H1 (cell line): ENCODE measurements at regions not wholly inside any gene's neighbourhood (a gene's known extent, or its start where the extent isn't known, plus 50 kb on each side); places are given as distances from the start of the nearest gene placed in this dataset.

Experiments used
- CTCF ChIA-PET: fragments of 300-600 bp; sonication (Branson Sonifier 250); formaldehyde crosslinking; loops from one replicate; lab custom pipeline; 2021; ENCODE audit not compliant: partially characterized antibody; lab: Charles Lee
- POLR2A ChIA-PET: fragments of 300-600 bp; sonication (Branson Sonifier 250); formaldehyde crosslinking; loops from one replicate; lab custom pipeline; 2021; ENCODE audit warnings: inconsistent platforms; ENCODE audit not compliant: partially characterized antibody; lab: Charles Lee
- DNase-seq, 2 experiments: peaks; one replicate each; pipeline versions ENCODE4 v3.0.0 to v3.0.0-alpha.2; 2010 to 2022; ENCODE audit warnings: low spot score in 2 of 2, low read depth in 1 of 2, mixed read lengths in 1 of 2
- FAIRE-seq: peaks from 2 replicates; lab custom pipeline; 2011; peaks lifted over from hg19 to GRCh38; lab: Jason Lieb, UNC
- H2AFZ ChIP-seq: 2 replicates; pipeline ENCODE4 v1.8.1; 2012; ENCODE audit warnings: low read length, inconsistent platforms
- H2AK5ac ChIP-seq: 2 replicates; pipeline ENCODE4 v1.6.1; 2013; ENCODE audit warnings: low read depth, low read length
- H2BK120ac ChIP-seq: replicated peaks from 2 replicates; pipeline ENCODE3; 2013; ENCODE audit warnings: low read depth, low read length, inconsistent platforms
- H2BK12ac ChIP-seq: 2 replicates; pipeline ENCODE4 v1.6.1; 2013; ENCODE audit warnings: low read depth, low read length
- H2BK15ac ChIP-seq: 2 replicates; pipeline ENCODE4 v1.6.1; 2013; ENCODE audit warnings: low read length
- H2BK20ac ChIP-seq: 2 replicates; pipeline ENCODE4 v1.6.1; 2013; ENCODE audit warnings: low read length
- H2BK5ac ChIP-seq: 2 replicates; pipeline ENCODE4 v1.6.1; 2013; ENCODE audit warnings: low read depth, low read length
- H3K14ac ChIP-seq: 2 replicates; pipeline ENCODE4 v1.6.1; 2013; ENCODE audit warnings: inconsistent platforms; ENCODE audit not compliant: insufficient read length
- H3K18ac ChIP-seq: 2 replicates; pipeline ENCODE4 v1.6.1; 2013; ENCODE audit warnings: low read length; ENCODE audit errors: extremely low read depth
- H3K23ac ChIP-seq: 2 replicates; pipeline ENCODE4 v1.6.1; 2013; ENCODE audit warnings: inconsistent platforms; ENCODE audit not compliant: insufficient read length
- H3K23me2 ChIP-seq: 2 replicates; pipeline ENCODE4 v1.6.1; 2013; ENCODE audit warnings: low read depth, low read length
- H3K27ac ChIP-seq: 2 replicates; pipeline ENCODE4 v1.6.1; 2011; ENCODE audit warnings: low read depth, low read length, inconsistent platforms
- H3K27me3 ChIP-seq, 4 experiments: replicated peaks in 1 of 4; 1 replicate in 1 of 4; 2 replicates in 3 of 4; pipeline versions ENCODE4 v1.6.1 to v1.8.1; 2011 to 2013; ENCODE audit warnings: low read length in 3 of 4, mild to moderate bottlenecking in 3 of 4, inconsistent platforms in 2 of 4, mixed read lengths in 2 of 4, moderate library complexity in 1 of 4; ENCODE audit not compliant: control insufficient read depth in 3 of 4, insufficient read depth in 3 of 4; ENCODE audit errors: extremely low read depth in 1 of 4
- H3K36me3 ChIP-seq, 4 experiments: 2 replicates each; pipeline versions ENCODE4 v1.6.1 to v1.8.1; 2011 to 2013; ENCODE audit warnings: mild to moderate bottlenecking in 4 of 4, low read length in 3 of 4, moderate library complexity in 2 of 4, control low read depth in 1 of 4, inconsistent platforms in 1 of 4; ENCODE audit not compliant: insufficient read depth in 4 of 4, control insufficient read depth in 2 of 4
- H3K4ac ChIP-seq: replicated peaks from 2 replicates; pipeline ENCODE3; 2013; ENCODE audit warnings: low read length, low read depth, mixed read lengths, inconsistent platforms; ENCODE audit not compliant: insufficient read length
- H3K4me1 ChIP-seq, 4 experiments: replicated peaks in 1 of 4; 1 replicate in 1 of 4; 2 replicates in 3 of 4; pipeline versions ENCODE4 v1.6.1 to v1.8.1; 2011 to 2013; ENCODE audit warnings: low read length in 3 of 4, inconsistent platforms in 2 of 4, mixed read lengths in 1 of 4; ENCODE audit not compliant: insufficient read depth in 4 of 4, control insufficient read depth in 3 of 4
- H3K4me2 ChIP-seq, 2 experiments: 2 replicates each; pipeline versions ENCODE4 v1.6.1 to v1.8.1; 2011 to 2013; ENCODE audit warnings: low read depth in 2 of 2, low read length in 2 of 2, control low read depth in 1 of 2, inconsistent platforms in 1 of 2, mild to moderate bottlenecking in 1 of 2; ENCODE audit not compliant: insufficient read depth in 1 of 2
- H3K4me3 ChIP-seq, 4 experiments: fragments of 200-600, 300-600 bp in 1 of 4; sonication (generic), shearing (Covaris generic), sonication (Bioruptor Twin) in 1 of 4; 2 replicates each; pipeline versions ENCODE4 v1.5.1 to v1.8.1; 2011 to 2016; ENCODE audit warnings: low read length in 4 of 4, low read depth in 3 of 4, control low read depth in 2 of 4, inconsistent platforms in 2 of 4, mild to moderate bottlenecking in 2 of 4, mixed read lengths in 1 of 4, moderate library complexity in 1 of 4; ENCODE audit not compliant: insufficient read depth in 2 of 4; ENCODE audit errors: extremely low read depth in 1 of 4
- H3K56ac ChIP-seq: replicated peaks from 2 replicates; pipeline ENCODE3; 2013; ENCODE audit warnings: low read depth, mild to moderate bottlenecking, mixed read lengths, low read length, inconsistent platforms; ENCODE audit not compliant: insufficient read length
- H3K79me1 ChIP-seq: 2 replicates; pipeline ENCODE4 v1.6.1; 2013; ENCODE audit warnings: low read depth, low read length, control low read depth
- H3K79me2 ChIP-seq, 2 experiments: 2 replicates each; pipeline versions ENCODE4 v1.6.1 to v1.8.1; 2012 to 2013; ENCODE audit warnings: low read length in 2 of 2, mild to moderate bottlenecking in 2 of 2, inconsistent platforms in 1 of 2; ENCODE audit not compliant: insufficient read depth in 2 of 2, control insufficient read depth in 1 of 2
- H3K9ac ChIP-seq, 4 experiments: replicated peaks in 1 of 4; 1 replicate in 1 of 4; 2 replicates in 3 of 4; pipeline versions ENCODE4 v1.6.1 to v1.8.1; 2011 to 2013; ENCODE audit warnings: low read depth in 3 of 4, low read length in 3 of 4, control low read depth in 2 of 4, mild to moderate bottlenecking in 2 of 4, moderate library complexity in 2 of 4, inconsistent platforms in 1 of 4; ENCODE audit errors: extremely low read depth in 1 of 4
- H3K9me3 ChIP-seq, 2 experiments: 2 replicates each; pipeline versions ENCODE4 v1.6.1 to v1.8.1; 2012 to 2013; ENCODE audit warnings: mild to moderate bottlenecking in 2 of 2, moderate library complexity in 2 of 2, control low read depth in 1 of 2, inconsistent platforms in 1 of 2, low read depth in 1 of 2, low read length in 1 of 2, mixed read lengths in 1 of 2; ENCODE audit not compliant: insufficient read depth in 2 of 2
- H4K20me1 ChIP-seq, 2 experiments: replicated peaks in 1 of 2; 2 replicates each; pipeline versions ENCODE3 to v1.8.1; 2011 to 2013; ENCODE audit warnings: inconsistent platforms in 2 of 2, low read length in 2 of 2, mild to moderate bottlenecking in 1 of 2; ENCODE audit not compliant: insufficient read depth in 2 of 2, control insufficient read depth in 1 of 2
- H4K5ac ChIP-seq: 2 replicates; pipeline ENCODE4 v1.6.1; 2013; ENCODE audit warnings: low read length, low read depth, mixed read lengths, inconsistent platforms; ENCODE audit not compliant: insufficient read length
- H4K8ac ChIP-seq: 2 replicates; pipeline ENCODE4 v1.8.0; 2013; ENCODE audit warnings: mild to moderate bottlenecking, moderate library complexity, low read length, inconsistent platforms; ENCODE audit not compliant: insufficient read depth; ENCODE audit errors: extremely low read depth
- H4K91ac ChIP-seq: replicated peaks from 2 replicates; pipeline ENCODE3; 2013; ENCODE audit warnings: low read length, mixed read lengths, inconsistent platforms; ENCODE audit not compliant: insufficient read length
- ASH2L ChIP-seq: fragments of 200-600, 300-600 bp; sonication (generic); IDR thresholded peaks from one replicate; pipeline ENCODE4 v1.7.1; 2017; ENCODE audit warnings: low read length
- E2F6 ChIP-seq: IDR thresholded peaks from 2 replicates; pipeline ENCODE4 v1.6.1; 2012; ENCODE audit warnings: inconsistent platforms
- EGR1 ChIP-seq: IDR thresholded peaks from 2 replicates; pipeline ENCODE4 v1.6.1; 2011; ENCODE audit warnings: low read depth, low read length, borderline replicate concordance
- GABPA ChIP-seq: IDR thresholded peaks from 2 replicates; pipeline ENCODE4 v1.6.1; 2011; ENCODE audit warnings: mild to moderate bottlenecking, low read length, moderate library complexity, borderline replicate concordance; ENCODE audit not compliant: insufficient read depth
- NANOG ChIP-seq: IDR thresholded peaks from 2 replicates; pipeline ENCODE4 v1.6.1; 2011; ENCODE audit warnings: low read length, low read depth, mild to moderate bottlenecking, inconsistent platforms; ENCODE audit not compliant: insufficient read depth, poor library complexity, severe bottlenecking
- POLR2A ChIP-seq, 2 experiments: IDR thresholded peaks; 1 replicate in 1 of 2; 2 replicates in 1 of 2; pipeline ENCODE4 v1.6.1; 2011; ENCODE audit warnings: low read depth in 2 of 2, low read length in 2 of 2, mild to moderate bottlenecking in 2 of 2; ENCODE audit errors: control extremely low read depth in 1 of 2
- SP2 ChIP-seq: IDR thresholded peaks from 2 replicates; pipeline ENCODE4 v1.6.1; 2012; ENCODE audit warnings: mild to moderate bottlenecking, low read length, inconsistent platforms
- TBP ChIP-seq: IDR thresholded peaks from 2 replicates; pipeline ENCODE4 v1.6.1; 2011; ENCODE audit warnings: low read depth, low read length, improper control_type of control experiment
- USF2 ChIP-seq: IDR thresholded peaks from 2 replicates; pipeline ENCODE4 v1.6.1; 2011; ENCODE audit warnings: low read length, improper control_type of control experiment
- WGBS, 2 experiments: shearing (Covaris generic) in 1 of 2; methylation state at CpG; one replicate each; pipeline versions ENCODE4 v1.1.6 to v1.1.7; 2013 to 2015; ENCODE audit warnings: low lambda C conversion rate in 2 of 2, mixed read lengths in 2 of 2, inconsistent platforms in 1 of 2, low coverage in 1 of 2, missing lambda C conversion rate in 1 of 2; ENCODE audit not compliant: insufficient replicate concordance in 2 of 2, insufficient coverage in 1 of 2, insufficient read length in 1 of 2; ENCODE audit errors: extremely low coverage in 1 of 2, missing lambda C conversion rate in 1 of 2; 5-methylcytosine and 5-hydroxymethylcytosine counted together
- TF ChIP-seq, protein P1 (sequence below): IDR thresholded peaks from 2 replicates; pipeline ENCODE4 v1.6.1; 2011; ENCODE audit warnings: low read depth, mild to moderate bottlenecking, low read length; ENCODE audit not compliant: insufficient read depth

- ChIA-PET CTCF (interaction anchor here (0.7 to 1.9 kb wide), 2 partner anchors 27 to 122 kb away, joined by 3 to 4 read pairs; no protein-coding TSS in a partner anchor), POLR2A (no interaction called here)
- H2BK12ac ChIP-seq = no peak overlapping the region
- FAIRE-seq (no peak), DNase-seq (no peak)
- H3K4me2 ChIP-seq = no peak overlapping the region
- H3K79me2 ChIP-seq = no peaks in the 10 kb centered on the region
- peaks cover 0 to 5% (median 0%) of the 10 kb centered on the region in 4 experiments; a peak in 1 of 7 replicates for H3K4me1 ChIP-seq
- no peak overlapping the region for H2BK5ac ChIP-seq
- no peaks in the 10 kb centered on the region for H4K20me1 ChIP-seq
- no peak overlapping the region for H3K9ac ChIP-seq
- no peak overlapping the region for H2AFZ ChIP-seq
- H3K36me3 ChIP-seq = no peaks in the 10 kb centered on the region
- no peaks in the 10 kb centered on the region for H3K79me1 ChIP-seq
- no peak overlapping the region for H2BK15ac ChIP-seq
- no peak overlapping the region for H3K27ac ChIP-seq
- no peak overlapping the region for H2AK5ac ChIP-seq
- H3K4ac ChIP-seq = no peak overlapping the region
- TF ChIP-seq, protein P1, sequence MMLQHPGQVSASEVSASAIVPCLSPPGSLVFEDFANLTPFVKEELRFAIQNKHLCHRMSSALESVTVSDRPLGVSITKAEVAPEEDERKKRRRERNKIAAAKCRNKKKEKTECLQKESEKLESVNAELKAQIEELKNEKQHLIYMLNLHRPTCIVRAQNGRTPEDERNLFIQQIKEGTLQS = no peak
- TF ChIP-seq TBP (no peak), NANOG (no peak), E2F6 (no peak), SP2 (no peak), EGR1 (no peak), USF2 (no peak), ASH2L (no peak), POLR2A (IDR thresholded peaks at IDR 0.05; ENCODE audit: control extremely low read depth in 1 of 2, low read depth in 2 of 2, low read length in 2 of 2) (no peak), GABPA (no peak)
- no peak overlapping the region for H3K56ac ChIP-seq
- H3K4me3 ChIP-seq = no peak overlapping the region
- H3K23ac ChIP-seq = no peak overlapping the region
- no peaks in the 10 kb centered on the region for H3K23me2 ChIP-seq
- WGBS, 2 experiments = 89% methylated on average over 25 of the region's 28 CpGs; no CpG with 5 or more reads in 1 of the 2 experiments
- H3K14ac ChIP-seq = no peak overlapping the region
- H4K8ac ChIP-seq = peak overlapping the region; percentile 68; the same call in 1 of the 2 replicates
- no peak overlapping the region for H3K18ac ChIP-seq
- no peak overlapping the region for H4K91ac ChIP-seq
- no peak overlapping the region for H2BK20ac ChIP-seq
- H4K5ac ChIP-seq = no peak overlapping the region
- H2BK120ac ChIP-seq = no peak overlapping the region
- H3K9me3 ChIP-seq = no peaks in the 10 kb centered on the region
- no peaks in the 10 kb centered on the region for H3K27me3 ChIP-seq
Observed at GRCh38 chr18:78781601-78781960, 198.0 kb upstream of the SALL3 start.
